HG03460 (cell line): ENCODE measurements at regions not wholly inside any gene's neighbourhood (a gene's known extent, or its start where the extent isn't known, plus 50 kb on each side); places are given as distances from the start of the nearest gene placed in this dataset.

Source experiments
- ATAC-seq: cut with Tn5 transposase; IDR thresholded peaks from one replicate; pipeline ENCODE4 v1.9.1; 2021; ENCODE audit not compliant: unreplicated experiment

DNA sequence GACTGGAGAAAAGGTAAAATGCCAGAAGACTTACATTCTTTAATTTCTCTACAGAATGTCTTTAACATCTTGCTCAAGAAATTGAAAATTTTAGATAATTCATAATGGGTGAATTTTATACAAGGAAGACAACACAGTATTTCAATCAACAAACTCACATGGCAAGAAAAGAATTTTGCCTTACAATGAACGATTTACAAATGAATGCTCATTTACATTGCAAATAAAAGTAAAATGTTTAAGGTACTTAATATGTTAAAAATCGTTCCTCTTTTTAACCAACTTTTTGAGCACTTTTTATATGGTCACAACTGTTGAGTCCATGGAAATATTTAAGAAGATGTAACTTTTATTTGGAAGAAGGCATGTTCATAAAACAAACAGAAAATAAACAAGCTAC is 174.8 kb upstream of the UBE2E2 start:
- no peak for ATAC-seq

DNA sequence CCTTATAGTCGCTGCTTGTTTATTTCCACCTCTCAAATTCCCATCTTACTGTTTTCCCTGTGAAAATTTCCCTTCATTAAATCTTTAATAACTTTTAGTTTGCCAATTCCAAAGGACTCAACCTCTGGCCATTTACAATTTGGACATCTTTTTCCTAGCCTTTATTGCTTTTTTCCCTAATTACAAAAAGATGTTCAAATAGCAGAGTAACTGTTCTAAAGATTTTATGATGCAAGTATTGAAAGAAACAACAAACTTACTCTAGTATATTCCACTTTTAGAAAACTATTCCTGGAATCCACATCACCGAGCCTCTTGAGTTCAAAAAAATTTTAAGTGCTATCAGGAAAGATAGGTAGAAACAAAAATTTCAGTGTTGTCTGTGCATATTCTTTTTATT is 174.1 kb upstream of the UBE2E2 start:
- no peak for ATAC-seq

DNA sequence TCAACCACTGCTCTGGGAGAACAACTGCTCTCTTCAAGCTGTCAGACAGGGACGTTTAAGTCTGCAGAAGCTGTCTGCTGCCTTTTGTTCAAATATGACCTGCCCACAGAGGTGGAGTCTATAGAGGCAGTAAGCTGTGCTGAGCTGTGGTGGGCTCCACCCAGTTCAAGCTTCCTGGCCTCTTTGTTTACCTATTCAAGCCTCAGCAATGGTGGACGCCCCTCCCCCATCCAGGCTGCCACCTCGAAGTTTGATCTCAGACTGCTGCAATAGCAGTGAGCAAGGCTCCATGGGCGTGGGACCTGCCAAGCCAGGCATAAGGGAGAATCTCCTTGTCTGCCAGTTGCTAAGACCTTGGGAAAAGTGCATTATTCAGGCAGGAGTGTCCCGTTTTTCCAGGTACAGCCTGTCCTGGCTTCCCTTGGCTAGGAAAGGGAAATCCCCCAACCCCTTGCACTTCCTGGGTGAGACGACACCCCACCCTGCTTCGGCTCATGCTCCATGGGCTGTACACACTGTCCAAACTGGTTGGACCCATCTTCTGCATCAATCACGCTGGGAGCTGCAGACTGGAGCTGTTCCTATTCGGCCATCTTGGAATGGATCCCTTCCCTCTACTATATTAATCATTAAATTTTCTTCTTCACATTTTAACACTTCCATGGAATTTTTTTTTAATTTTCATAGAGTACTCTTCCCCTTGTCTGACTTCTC is 167.0 kb upstream of the UBE2E2 start:
- no peak for ATAC-seq

DNA sequence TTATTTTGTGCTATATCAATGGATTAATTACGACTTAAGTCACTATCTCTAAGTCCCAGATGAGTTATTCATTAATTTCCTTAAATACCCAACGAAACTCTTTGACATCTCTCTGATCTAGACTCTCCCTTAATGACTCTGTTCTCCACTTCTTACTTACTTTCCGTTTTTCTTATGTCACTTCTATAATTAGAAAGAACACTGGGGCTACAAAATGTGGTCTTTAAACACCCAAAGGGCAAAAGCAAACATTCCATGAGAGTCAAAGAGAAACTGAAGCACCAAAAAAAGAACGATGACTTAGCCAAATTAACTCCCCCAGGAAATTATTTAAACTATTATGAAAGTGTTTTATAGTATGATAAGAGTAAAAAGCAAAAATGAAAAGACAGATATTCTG is 166.4 kb upstream of the UBE2E2 start:
- no peak for ATAC-seq

DNA sequence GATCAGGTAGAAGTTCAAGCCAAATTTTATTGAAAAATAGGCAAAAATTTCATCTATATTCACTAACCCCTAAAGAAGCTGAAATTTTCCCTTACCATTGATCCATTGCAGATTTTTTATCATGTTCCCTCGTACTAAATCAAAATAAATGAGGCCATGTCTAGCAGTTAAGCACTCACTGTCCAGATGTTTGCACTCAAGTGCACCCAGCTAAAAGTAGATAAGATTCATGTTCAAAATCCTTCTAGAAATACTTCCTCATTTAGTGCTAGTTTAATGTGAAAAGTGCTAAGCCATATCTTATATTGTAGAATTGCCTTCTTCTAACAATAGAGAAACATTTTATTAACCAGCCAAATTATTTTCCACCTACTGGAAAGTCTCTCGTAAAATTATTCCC is 164.7 kb upstream of the UBE2E2 start:
- ATAC-seq = no peak

DNA sequence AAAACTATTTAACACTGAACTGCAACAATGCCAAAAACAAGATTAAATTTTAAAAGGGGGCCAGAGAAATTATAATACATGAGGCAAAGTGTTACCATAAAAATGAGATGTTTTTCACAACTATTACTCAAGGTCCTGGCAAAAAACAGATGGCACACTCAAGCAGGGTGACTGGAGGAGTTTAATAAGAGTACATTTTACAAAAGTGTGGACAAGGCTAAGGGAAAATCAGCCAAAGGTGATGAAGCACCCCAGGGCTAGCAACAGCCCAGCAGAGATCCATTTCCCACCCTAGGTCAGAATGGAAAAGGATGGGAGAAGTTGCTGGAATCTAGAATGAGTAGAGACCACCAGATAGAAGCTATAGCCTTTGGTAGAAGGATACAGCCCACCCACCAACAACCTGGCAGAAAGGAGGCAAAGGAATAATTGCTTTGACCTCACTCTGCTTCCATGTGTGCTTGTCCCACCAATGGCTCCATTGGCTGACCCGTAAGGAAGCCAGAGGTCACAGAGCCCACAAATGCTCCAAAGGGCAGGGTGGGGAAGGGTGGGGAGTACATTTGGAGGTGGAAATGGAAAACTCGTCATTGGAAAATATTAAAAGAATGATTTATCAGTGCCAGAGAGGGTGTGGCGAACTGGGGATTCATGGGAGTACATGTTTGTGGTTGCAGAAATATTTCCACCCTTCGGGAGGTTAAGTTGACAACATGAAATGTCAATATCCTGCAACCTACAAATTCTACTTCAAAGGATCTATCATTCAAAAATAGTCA is 161.0 kb upstream of the UBE2E2 start:
- no peak for ATAC-seq

DNA sequence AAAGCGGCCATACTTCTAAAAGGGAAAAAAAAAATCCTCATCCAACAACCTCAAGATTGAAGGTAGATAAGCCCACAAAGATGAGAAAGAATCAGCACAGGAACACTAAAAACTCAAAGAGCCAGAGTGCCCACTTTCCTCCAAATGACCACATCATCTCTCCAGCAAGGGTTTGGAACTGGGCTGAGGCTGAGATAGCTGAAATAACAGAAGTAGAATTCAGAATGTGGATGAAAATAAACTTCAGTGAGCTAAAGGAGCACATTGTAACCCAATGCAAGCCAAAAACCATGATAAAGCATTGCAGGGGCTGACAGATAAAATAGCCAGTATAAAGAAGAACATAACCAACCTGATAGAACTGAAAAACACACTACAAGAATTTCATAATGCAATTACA is 158.7 kb upstream of the UBE2E2 start:
- no peak for ATAC-seq

DNA sequence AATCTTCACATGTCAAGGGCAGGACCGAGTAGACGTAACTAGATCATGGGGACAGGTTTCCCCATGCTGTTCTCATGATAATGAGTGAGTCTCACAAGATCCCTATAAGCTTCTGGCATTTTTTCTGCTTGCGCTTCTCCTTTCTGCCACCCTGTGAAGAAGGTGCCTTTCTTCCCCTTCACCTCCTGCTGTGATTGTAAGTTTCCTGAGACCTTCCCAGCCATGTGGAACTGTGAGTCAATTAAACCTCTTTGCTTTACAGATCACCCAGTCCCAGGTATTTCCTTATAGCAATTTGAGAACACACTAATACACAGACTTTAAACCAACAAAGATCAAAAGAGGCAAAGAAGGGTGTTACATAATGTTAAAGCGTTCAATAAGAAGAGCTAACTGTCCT is 156.6 kb upstream of the UBE2E2 start:
- no peak for ATAC-seq

DNA sequence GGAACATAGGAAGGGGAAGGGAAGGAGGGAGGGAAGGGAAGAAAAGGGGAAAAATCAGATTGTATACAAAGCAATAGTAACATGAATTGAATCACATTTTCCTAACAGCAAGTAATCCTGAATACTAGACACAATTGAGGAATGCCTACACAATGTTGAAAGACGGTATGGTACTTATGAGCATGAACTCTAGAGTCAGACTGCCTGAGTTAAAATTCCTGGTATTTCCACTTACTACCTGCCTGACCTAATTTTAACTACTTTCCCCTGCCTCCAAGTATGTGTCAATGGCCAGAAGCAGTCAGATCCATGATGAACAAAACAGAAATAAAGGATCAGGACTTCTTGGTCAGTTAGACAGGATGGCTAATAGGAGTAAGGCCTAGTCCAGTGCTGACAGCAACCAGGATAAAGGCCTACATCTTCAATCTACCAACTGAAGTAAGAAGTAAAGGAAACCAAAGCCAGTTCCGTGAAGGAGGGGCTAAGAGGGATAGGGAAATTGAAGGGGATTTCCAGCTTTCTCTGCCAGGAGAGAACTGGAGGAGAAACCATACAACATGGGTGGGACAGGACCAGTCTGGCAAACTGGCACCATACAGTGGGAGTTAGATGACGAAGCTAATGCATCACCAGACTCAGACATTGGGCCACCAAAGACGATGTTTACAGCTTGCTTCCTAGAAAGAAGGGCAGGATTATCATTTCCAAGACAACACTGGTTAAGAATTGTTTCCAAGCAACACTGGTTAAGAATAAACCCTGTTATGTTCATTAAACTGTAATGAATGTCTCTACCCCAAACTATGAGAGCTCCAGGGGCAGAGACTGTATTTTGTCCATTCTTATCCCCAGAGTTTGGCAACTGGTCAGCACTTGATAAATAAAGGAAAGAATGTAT is 151.6 kb upstream of the UBE2E2 start:
- ATAC-seq = no peak

DNA sequence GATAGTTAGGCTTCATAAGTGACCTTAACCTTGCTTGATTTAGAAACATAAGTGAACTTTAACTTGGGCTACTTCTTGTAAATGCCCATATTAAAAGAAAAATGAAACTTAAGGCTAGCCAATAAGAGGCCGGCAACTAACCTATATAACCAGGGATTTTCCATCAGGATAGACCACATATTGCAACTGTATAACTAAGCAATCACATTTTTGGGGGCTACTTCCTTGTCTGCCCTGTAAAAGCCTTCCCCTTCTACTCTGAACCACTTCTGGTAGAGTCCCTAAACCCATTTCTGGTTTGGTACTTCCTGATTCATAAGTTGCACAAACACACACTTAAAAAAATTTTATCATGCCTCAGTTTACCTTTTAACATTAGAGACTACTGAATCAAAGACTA is 150.9 kb upstream of the UBE2E2 start:
- no peak for ATAC-seq

DNA sequence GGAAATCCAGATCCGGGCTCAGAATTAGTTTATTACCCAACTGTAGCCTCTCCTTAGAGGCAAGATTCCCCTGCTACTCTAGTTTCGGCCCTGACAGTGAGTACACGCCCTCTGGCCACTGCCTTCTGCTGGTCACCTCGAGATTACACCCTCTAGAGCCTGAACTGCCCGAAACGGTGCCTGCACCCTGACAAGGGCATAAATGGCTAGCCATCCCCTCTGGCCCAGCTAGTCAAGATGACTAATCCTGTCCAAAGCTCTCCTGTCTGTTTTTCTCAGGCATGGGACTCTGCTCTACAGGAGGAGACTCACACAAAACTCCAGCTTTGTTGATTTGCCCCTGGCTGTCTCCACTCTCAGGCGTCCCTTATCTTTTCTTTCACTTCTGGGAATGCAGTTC is 150.5 kb upstream of the UBE2E2 start:
- no peak for ATAC-seq

DNA sequence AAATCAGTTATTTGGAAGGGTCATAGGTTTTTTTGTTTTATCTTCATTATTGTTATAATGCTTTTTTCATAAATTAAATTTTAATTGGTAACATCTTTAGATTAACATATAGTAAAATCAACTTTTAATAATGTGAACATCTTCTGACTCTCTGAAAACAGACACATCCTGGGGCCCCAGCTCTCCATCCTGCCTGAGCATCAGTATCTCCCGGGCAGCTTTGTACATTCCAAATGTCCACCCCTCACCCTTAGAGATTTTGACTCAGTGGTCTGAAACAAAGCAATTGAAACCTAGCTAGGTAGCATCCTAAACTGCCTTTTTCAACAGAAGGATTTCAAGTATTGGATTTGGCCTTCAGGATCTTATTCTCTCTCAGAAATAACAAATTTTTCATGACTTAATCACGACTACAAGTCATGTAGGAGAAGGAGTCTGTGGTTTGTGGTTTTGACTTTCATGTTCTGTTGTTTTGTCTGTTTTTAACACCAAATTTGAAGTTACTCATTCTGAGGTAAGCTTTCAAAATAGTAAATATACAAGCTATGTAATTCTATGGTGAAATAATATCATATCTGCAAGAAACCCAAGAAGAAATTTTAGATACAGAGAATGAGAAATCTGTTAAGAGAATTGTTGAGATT is 147.3 kb upstream of the UBE2E2 start:
- no peak for ATAC-seq

DNA sequence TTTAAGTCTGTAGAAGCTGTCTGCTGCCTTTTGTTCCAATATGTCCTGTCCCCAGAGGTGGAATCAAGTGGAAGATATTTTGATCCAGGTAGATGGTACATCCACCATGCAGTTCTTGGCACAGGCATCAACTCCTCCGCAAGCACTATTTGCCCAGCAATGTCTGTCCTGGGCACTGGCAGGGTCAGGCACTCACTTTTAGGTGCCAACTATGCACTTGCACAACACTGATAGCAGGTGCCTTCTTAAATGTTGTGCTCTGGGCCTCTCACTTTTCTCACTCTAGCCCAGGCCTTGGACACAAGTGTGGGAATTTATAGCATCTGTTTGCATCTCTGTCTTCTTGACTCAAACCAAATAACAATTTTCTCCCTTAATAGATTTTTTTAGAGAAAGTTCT is 140.5 kb upstream of the UBE2E2 start:
- no peak for ATAC-seq

DNA sequence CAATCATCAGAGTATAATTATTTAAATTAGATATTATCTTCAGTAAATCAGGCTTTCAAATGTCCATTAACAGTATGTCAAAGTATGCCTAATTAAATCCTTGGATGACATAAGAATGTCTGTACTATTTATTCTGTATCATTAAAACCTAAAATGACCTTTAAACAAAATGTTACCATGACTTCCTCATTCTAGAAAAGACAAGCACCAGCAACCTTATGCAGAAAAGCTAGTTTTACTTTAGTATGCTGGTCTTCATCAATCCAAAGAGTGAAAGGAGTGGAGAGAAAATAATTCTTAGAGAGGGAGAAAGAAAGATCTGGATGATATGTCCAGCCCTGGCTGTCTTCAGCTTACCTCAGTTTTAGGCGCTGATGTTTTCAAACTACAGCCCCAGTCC is 140.1 kb upstream of the UBE2E2 start:
- ATAC-seq = no peak

DNA sequence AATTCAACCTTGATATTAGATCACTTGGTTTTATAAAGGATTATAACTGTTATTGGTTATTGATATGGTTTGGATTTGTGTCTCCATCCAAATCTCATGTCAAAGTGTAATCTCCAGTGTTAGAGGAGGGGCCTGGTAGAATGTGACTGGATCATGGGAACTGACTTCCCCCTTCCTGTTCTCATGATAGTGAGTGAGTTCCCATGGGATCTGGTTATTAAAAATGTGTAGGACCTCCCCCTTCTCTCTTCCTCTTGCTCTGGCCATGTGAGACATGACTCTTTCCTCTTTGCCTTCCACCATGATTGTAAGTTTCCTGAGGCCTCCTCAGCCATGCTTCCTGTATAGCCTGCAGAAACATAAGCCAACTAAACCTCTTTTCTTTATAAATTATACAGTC is 136.0 kb upstream of the UBE2E2 start:
- ATAC-seq = no peak

DNA sequence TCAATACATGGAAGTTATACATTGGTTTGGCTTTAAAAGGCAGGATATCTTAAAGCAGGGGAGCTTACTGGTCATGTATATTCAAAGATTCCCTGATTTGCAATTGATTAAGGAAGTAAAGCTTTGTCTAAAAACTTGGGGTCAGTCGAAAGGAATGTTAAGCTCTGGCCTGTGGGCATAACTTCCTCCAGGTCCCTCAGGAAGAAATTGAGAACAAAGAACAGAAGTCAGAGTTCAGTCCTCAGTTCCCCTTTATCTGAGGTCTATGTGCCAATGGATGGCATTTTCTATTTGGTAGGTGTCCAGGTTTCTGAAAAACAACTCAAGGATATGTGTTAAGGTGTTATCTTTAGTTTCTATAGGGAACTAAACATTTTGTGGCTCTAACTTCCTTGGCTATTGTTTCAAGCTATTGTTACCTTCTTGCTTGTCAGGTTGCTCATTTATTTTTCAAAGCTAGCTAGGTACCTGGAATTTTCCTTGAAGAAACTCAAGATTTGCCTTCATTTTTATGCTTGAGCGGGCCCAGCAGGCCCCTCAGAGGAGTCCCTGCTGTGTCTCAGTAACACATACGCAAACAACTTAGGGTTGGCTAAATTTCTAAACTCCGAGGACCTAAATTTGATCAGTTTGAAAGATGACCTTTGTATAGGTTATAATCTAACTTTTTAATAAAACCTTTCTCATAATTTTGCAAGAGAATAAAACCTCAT is 135.0 kb upstream of the UBE2E2 start:
- no peak for ATAC-seq

DNA sequence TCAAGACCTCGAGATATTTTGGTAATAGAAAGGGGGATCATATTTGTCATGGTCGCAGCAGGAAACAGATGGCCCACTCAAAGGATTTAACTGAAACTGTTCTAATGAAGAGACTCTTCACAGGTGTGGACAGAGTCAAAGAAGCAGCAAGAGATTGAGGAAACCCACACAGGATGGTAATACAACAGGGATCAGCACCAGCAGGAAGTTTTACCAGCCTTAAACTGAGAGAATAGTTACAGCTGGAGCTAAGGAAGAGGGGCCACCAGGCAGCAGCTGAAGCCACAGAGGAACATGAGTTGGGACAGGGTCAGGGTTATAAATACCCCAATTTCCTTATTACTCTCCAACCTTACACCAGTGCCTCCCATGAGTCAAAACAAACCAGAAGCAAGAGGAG is 131.8 kb upstream of the UBE2E2 start:
- ATAC-seq = peak; percentile 18

DNA sequence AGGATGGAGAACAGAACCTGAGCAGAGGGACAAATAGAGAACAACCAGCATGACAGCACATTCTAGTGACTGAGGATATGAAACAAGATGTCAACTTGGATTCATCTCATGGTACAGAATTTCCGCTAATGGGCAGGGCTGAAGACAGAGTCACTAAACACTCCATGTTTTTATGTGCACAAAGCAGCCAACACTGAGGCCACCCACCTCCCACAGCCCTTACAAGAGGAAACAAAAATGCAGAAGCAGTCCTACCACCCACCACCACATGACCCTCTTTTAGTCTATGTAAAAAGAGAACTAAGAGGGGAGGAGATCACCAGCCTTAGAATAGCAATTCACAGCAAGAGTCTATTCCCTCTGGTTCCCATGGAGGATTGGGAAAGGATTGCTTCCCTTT is 131.4 kb upstream of the UBE2E2 start:
- ATAC-seq = peak; percentile 67

DNA sequence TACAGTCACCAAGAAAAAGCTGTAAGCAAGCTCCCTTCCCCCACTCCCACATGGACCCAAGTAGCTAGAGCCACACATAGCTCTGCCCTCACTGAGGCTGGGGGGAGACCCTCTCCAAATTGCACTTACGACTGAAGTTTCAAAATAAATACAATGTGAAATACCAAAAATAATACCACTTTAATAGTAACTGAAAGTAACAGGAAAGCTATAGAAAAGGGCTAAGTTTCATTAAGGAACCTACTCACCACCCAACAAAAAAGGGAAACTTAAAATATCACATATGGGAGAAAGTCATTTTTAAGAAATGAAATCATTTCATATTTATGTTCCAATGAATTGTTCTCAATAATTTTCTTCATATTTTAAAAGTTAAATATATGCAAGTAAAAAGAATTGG is 130.4 kb upstream of the UBE2E2 start:
- no peak for ATAC-seq

DNA sequence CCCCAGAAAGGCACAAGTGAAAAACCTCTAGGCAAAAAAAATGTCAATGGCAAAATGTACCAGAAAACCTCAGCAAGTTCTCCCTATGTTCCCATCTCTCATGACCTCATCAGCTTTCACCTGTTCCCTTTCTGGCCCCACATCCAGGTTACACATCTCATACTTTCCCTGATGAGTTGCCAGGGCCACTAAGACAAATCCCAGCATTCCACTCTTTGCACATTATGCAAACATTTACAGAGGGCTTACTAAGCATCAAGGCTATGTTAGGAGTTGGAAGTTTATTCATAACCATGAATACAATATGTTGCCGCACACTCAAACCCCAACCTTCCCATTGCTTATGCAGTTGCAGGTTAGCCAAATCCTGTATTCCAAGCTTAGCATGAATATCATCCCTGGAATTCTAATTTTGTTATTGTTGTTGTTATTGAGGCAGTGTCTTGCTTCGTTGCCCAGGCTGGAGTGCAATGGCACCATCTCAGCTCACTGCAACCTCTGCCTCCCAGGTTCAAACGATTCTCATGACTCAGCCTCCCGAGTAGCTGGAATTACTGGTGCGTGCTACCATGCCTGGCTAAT is 129.3 kb upstream of the UBE2E2 start:
- no peak for ATAC-seq
